RWPE1 (cell line): ENCODE measurements at regions not wholly inside any gene's neighbourhood (a gene's known extent, or its start where the extent isn't known, plus 50 kb on each side); places are given as distances from the start of the nearest gene placed in this dataset.

Experiments
- CTCF ChIA-PET: fragments of 350-600 bp; sonication (Branson Sonifier 250); formaldehyde crosslinking; extraction: SDS; loops from one replicate; lab custom pipeline; 2021; lab: Yijun Ruan, JAX
- POLR2A ChIA-PET: fragments of 400-600 bp; formaldehyde crosslinking; extraction: SDS; loops from one replicate; lab custom pipeline; 2020; ENCODE audit warnings: antibody characterized with exemption; ENCODE audit not compliant: low non-redundant PET; lab: Yijun Ruan, JAX
- DNase-seq: peaks from one replicate; pipeline ENCODE4 v3.0.0; 2012; ENCODE audit warnings: low spot score
- H3K27ac ChIP-seq: fragments of 450-650 bp; 2 replicates; pipeline ENCODE4 v1.5.1; 2017
- TF ChIP-seq, protein P1 (sequence below): fragments of 450-650 bp; conservative IDR thresholded peaks from 2 replicates; pipeline ENCODE4 v1.5.1; 2017; ENCODE audit warnings: low read depth, mild to moderate bottlenecking

DNA sequence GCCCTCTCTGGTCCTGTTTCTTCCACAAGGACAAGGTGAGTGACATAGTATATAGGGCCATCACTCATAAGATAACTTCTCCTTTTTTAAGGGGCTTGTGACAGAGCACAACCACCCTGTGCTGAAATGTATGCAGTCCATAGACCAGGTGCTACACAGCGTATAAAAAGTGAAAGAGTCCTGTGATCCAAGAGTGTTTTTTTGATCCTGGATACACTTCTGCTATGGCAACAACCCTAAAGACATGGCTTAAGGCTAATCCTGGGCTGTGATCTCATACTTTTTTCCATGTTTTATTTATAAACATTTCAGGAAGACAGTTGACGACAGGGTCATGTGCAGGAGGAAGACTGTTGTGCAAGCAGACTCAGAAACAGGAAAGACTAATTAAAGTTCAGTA, 400.5 kb upstream of the TCF4 start:
- TF ChIP-seq, protein P1, sequence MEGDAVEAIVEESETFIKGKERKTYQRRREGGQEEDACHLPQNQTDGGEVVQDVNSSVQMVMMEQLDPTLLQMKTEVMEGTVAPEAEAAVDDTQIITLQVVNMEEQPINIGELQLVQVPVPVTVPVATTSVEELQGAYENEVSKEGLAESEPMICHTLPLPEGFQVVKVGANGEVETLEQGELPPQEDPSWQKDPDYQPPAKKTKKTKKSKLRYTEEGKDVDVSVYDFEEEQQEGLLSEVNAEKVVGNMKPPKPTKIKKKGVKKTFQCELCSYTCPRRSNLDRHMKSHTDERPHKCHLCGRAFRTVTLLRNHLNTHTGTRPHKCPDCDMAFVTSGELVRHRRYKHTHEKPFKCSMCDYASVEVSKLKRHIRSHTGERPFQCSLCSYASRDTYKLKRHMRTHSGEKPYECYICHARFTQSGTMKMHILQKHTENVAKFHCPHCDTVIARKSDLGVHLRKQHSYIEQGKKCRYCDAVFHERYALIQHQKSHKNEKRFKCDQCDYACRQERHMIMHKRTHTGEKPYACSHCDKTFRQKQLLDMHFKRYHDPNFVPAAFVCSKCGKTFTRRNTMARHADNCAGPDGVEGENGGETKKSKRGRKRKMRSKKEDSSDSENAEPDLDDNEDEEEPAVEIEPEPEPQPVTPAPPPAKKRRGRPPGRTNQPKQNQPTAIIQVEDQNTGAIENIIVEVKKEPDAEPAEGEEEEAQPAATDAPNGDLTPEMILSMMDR = no peak
- DNase-seq = no peak
- CTCF ChIA-PET = no interaction called here
- POLR2A ChIA-PET = no interaction called here
- H3K27ac ChIP-seq = no peak overlapping the region

DNA sequence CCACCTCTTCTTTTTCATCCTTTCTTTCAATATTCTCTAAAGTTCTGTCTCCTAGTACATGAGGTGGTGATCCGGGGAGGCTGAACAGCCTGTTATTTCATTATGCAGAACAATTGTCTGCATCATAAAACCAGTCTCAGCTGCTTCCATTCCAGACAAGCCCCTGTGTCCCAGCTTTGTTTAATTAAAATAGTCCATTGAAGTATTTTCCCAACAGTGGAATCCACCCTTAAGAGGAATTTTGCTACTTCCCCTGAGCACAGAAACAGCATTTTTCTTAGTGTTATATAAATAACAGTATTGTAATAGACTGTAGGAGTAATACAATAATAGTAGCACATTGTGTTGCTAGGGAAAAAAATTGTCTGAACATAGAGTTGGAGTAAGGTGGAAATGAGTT, 395.4 kb upstream of the TCF4 start:
- H3K27ac ChIP-seq = no peak overlapping the region
- ChIA-PET POLR2A (no interaction called here), CTCF (no interaction called here)
- TF ChIP-seq, protein P1 = no peak
- DNase-seq = no peak

DNA sequence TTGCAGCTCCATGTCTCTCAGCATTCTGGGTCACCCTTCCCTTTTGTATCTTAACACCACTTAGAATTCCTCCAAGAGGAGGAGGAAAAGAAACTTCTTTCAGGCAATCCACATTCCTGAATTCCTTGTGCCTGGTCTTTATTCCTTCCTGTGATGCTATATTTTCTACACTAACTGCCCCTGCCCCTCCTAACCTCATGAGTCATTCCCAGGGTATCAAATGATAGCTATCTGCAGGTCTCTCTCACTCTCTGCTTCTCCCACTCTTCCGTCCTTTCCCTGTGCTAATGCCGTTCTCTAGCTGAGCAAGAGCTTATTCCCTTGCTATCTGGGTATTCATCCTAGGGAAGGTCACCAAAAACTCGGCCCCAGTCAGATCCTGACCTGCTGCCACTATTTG, 395.0 kb upstream of the TCF4 start:
- DNase-seq = no peak
- TF ChIP-seq, protein P1 = no peak
- ChIA-PET CTCF (no interaction called here), POLR2A (no interaction called here)
- H3K27ac ChIP-seq = no peak overlapping the region

DNA sequence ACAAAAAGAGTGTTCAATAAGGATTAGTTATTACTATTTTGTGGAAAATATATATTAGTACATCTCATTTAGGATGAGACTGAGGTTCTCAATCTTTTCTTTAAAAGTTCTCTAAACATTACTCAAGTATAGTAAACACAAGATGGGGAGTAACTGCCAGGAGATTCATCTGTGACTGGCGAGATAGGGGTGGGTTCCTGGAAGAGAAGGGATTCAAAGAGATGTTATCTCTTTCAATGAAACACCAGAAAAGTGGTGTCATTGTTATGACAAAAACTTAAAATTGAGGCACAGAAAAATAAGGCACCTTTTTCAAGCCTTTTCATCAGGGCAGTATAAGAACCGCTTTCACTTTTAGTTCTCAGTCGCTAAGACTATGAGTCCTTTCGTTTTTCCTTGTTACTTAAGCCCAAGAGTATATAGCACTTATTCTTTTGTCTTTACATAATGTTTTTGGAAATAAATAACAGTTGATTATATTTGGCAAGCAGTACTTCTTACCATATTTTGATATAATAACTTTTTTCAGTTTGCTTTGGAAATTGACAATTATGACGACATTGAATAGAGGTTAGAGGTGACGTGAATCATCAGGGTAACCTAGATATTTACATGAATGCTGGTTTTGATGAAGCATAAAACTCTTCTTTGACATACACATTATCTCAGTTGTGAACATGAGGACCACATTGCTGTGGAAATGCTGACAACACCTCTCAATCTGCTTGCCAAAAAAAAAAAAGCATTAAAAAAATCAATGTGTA, 393.9 kb upstream of the TCF4 start:
- no peak for DNase-seq
- no peak overlapping the region for H3K27ac ChIP-seq
- CTCF ChIA-PET = no interaction called here
- TF ChIP-seq, protein P1 = no peak
- POLR2A ChIA-PET = no interaction called here

DNA sequence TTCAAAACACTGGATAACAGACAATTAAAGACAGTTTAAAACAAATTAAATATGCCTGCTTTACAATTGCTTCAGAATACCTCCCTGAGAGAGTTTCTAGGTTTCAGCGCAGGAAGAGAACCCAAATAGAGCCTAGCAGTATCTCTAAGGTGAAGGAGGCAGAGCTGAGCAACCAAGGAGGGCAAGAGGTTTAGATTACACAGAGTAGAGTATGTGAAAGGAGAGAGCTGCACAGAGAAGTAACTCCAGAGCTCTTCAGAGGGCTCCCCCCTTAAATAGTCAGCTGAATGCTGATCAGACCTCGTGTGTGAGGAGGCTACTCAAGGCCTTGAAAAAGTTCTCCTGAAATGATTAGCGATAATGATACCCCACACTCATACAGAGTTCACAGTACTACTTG, 386.5 kb upstream of the TCF4 start:
- CTCF ChIA-PET = interaction anchor here (0.6 kb wide), 1 partner anchor 523 kb away, joined by 3 read pairs; no protein-coding TSS in a partner anchor
- TF ChIP-seq, protein P1 = no peak
- DNase-seq = no peak
- no peak overlapping the region for H3K27ac ChIP-seq
- POLR2A ChIA-PET = no interaction called here

DNA sequence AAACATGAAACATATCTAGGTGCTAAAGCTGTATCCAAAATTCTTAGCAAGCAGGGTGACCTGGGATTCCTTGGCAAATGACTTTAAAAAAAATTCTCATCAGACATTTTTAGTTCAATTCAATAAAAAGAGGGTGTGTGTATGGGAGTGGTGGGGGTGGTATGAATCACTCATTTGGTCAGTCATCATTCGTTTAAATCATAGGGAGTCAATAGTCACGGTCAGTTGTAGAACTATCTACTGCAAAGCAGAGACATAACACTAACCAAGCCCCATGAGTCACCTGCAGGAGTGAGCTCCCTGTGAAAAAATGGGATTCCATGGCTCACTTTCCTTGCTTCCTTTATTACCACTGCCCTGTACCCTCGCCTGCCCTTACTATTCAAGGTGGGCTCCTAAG, 380.6 kb upstream of the TCF4 start:
- CTCF ChIA-PET = no interaction called here
- DNase-seq = peak; percentile 20
- H3K27ac ChIP-seq = no peak overlapping the region
- POLR2A ChIA-PET = no interaction called here
- TF ChIP-seq, protein P1 = no peak
